Trophoblast cell (in vitro differentiated cells and primary cell): ENCODE measurements at regions not wholly inside any gene's neighbourhood (a gene's known extent, or its start where the extent isn't known, plus 50 kb on each side); places are given as distances from the start of the nearest gene placed in this dataset.
A peak's percentile ranks its signal among the peaks of the same experiment; 100 is the strongest.
"Not testable (repeated sequence)": the region's sequence is repeated elsewhere in the genome, so short reads cannot be mapped to it uniquely, and the experiment has no call there.

Source experiments
- DNase-seq, 2 donors: peaks; one replicate each; pipeline ENCODE4 v3.0.0-alpha.2; 2016
- H2AFZ ChIP-seq: 2 replicates; pipeline ENCODE4 v1.6.1; 2013; ENCODE audit warnings: low read length, moderate library complexity, mild to moderate bottlenecking; ENCODE audit not compliant: insufficient read depth, poor library complexity
- H2AK5ac ChIP-seq: 2 replicates; pipeline ENCODE4 v1.6.1; 2013; ENCODE audit warnings: mild to moderate bottlenecking, low read length
- H2BK120ac ChIP-seq: 2 replicates; pipeline ENCODE4 v1.6.1; 2013; ENCODE audit warnings: low read length, mild to moderate bottlenecking, moderate library complexity; ENCODE audit not compliant: insufficient read depth, poor library complexity
- H2BK12ac ChIP-seq: 2 replicates; pipeline ENCODE4 v1.6.1; 2013; ENCODE audit warnings: mild to moderate bottlenecking, low read length, moderate library complexity
- H2BK5ac ChIP-seq: 2 replicates; pipeline ENCODE4 v1.6.1; 2013; ENCODE audit warnings: low read length, low read depth, moderate library complexity, mild to moderate bottlenecking; ENCODE audit not compliant: poor library complexity
- H3K14ac ChIP-seq: 2 replicates; pipeline ENCODE4 v1.6.1; 2013; ENCODE audit warnings: mild to moderate bottlenecking, low read length
- H3K18ac ChIP-seq: 2 replicates; pipeline ENCODE4 v1.6.1; 2013; ENCODE audit warnings: mild to moderate bottlenecking, low read length
- H3K23ac ChIP-seq: 2 replicates; pipeline ENCODE4 v1.6.1; 2013; ENCODE audit warnings: low read length
- H3K27ac ChIP-seq: 2 replicates; pipeline ENCODE4 v1.5.1; 2013; ENCODE audit warnings: low read depth, mild to moderate bottlenecking, inconsistent platforms, low read length, moderate library complexity
- H3K27me3 ChIP-seq: 2 replicates; pipeline ENCODE4 v1.6.1; 2013; ENCODE audit warnings: inconsistent platforms, mild to moderate bottlenecking, low read length, moderate library complexity; ENCODE audit not compliant: insufficient read depth
- H3K36me3 ChIP-seq, 2 experiments: 1 replicate in 1 of 2; 2 replicates in 1 of 2; pipeline ENCODE4 v1.6.1; 2013; ENCODE audit warnings: low read length in 2 of 2, mild to moderate bottlenecking in 2 of 2, moderate library complexity in 1 of 2; ENCODE audit not compliant: insufficient read depth in 2 of 2, control insufficient read depth in 1 of 2
- H3K4ac ChIP-seq: 2 replicates; pipeline ENCODE4 v1.6.1; 2013; ENCODE audit warnings: low read depth, mild to moderate bottlenecking, low read length, moderate library complexity
- H3K4me1 ChIP-seq, 2 experiments: 1 replicate in 1 of 2; 2 replicates in 1 of 2; pipeline ENCODE4 v1.6.1; 2013; ENCODE audit warnings: low read length in 2 of 2, mild to moderate bottlenecking in 2 of 2, moderate library complexity in 1 of 2; ENCODE audit not compliant: insufficient read depth in 2 of 2, control insufficient read depth in 1 of 2
- H3K4me2 ChIP-seq: 2 replicates; pipeline ENCODE4 v1.6.1; 2013; ENCODE audit warnings: inconsistent platforms, mild to moderate bottlenecking, low read length, moderate library complexity
- H3K4me3 ChIP-seq: 2 replicates; pipeline ENCODE4 v1.5.1; 2013; ENCODE audit warnings: mild to moderate bottlenecking, low read depth, low read length, inconsistent platforms
- H3K79me1 ChIP-seq: one replicate; pipeline ENCODE4 v1.6.1; 2013; ENCODE audit warnings: low read length
- H3K79me2 ChIP-seq: 2 replicates; pipeline ENCODE4 v1.6.1; 2013; ENCODE audit warnings: low read length, mild to moderate bottlenecking; ENCODE audit not compliant: control insufficient read depth, insufficient read depth, poor library complexity
- H3K9ac ChIP-seq: 2 replicates; pipeline ENCODE4 v1.6.1; 2013; ENCODE audit warnings: mild to moderate bottlenecking, low read length
- H3K9me3 ChIP-seq: 2 replicates; pipeline ENCODE4 v1.6.1; 2013; ENCODE audit warnings: low read depth, mild to moderate bottlenecking, control low read depth, inconsistent platforms, low read length; ENCODE audit not compliant: insufficient read depth
- H4K12ac ChIP-seq: 2 replicates; pipeline ENCODE4 v1.6.1; 2013; ENCODE audit warnings: low read depth, mild to moderate bottlenecking, low read length, moderate library complexity
- H4K8ac ChIP-seq: 2 replicates; pipeline ENCODE4 v1.6.1; 2013; ENCODE audit warnings: low read depth, mild to moderate bottlenecking, low read length, moderate library complexity
- H4K91ac ChIP-seq: one replicate; pipeline ENCODE4 v1.6.1; 2013; ENCODE audit warnings: low read depth, mild to moderate bottlenecking, low read length, moderate library complexity
- WGBS: extraction: QIAGEN DNeasy Blood & Tissue Kit; methylation state at CpG from one replicate; pipeline ENCODE4 v1.1.7; 2013; ENCODE audit warnings: missing lambda C conversion rate; ENCODE audit not compliant: insufficient read length, insufficient coverage; ENCODE audit errors: extremely low coverage; 5-methylcytosine and 5-hydroxymethylcytosine counted together

GRCh38 chr21:5217933-5218332, 5303.4 kb upstream of the TPTE start:
- not testable (repeated sequence) for H3K27me3 ChIP-seq, DNase-seq, H2BK120ac ChIP-seq, H3K4me3 ChIP-seq, H2AFZ ChIP-seq, H3K36me3 ChIP-seq, H4K91ac ChIP-seq, H3K79me1 ChIP-seq, H3K4me2 ChIP-seq, H2AK5ac ChIP-seq, H4K12ac ChIP-seq, H3K79me2 ChIP-seq, H4K8ac ChIP-seq, H3K4ac ChIP-seq, H3K23ac ChIP-seq, H2BK12ac ChIP-seq, H3K14ac ChIP-seq, H3K4me1 ChIP-seq, H3K9ac ChIP-seq, H3K18ac ChIP-seq, H2BK5ac ChIP-seq, H3K27ac ChIP-seq
- peaks cover 11% of the 10 kb centered on the region for H3K9me3 ChIP-seq
- WGBS, result no CpG with 5 or more reads among the region's 4 CpGs

GRCh38 chr21:5219988-5220387, 5301.4 kb upstream of the TPTE start:
- not testable (repeated sequence) for H3K79me2 ChIP-seq, H3K23ac ChIP-seq, DNase-seq, H3K4me1 ChIP-seq, H2BK120ac ChIP-seq, H2AK5ac ChIP-seq, H2BK12ac ChIP-seq, H3K4ac ChIP-seq, H4K12ac ChIP-seq, H3K27me3 ChIP-seq, H3K79me1 ChIP-seq, H2AFZ ChIP-seq, H3K27ac ChIP-seq, H3K4me3 ChIP-seq, H3K14ac ChIP-seq, H3K18ac ChIP-seq, H3K9ac ChIP-seq, H4K8ac ChIP-seq, H3K36me3 ChIP-seq, H2BK5ac ChIP-seq, H4K91ac ChIP-seq, H3K4me2 ChIP-seq
- WGBS, result no CpG with 5 or more reads among the region's 5 CpGs
- H3K9me3 ChIP-seq, result peaks cover 17% of the 10 kb centered on the region

GRCh38 chr21:5220468-5220867, 5300.9 kb upstream of the TPTE start:
- not testable (repeated sequence) for H4K8ac ChIP-seq, H4K91ac ChIP-seq, H2BK120ac ChIP-seq, H3K36me3 ChIP-seq, H3K4me3 ChIP-seq, H2BK12ac ChIP-seq, H3K4me1 ChIP-seq, H3K18ac ChIP-seq, H3K27me3 ChIP-seq, H3K23ac ChIP-seq, H3K9ac ChIP-seq, H4K12ac ChIP-seq, H3K14ac ChIP-seq, H3K79me2 ChIP-seq, H3K4ac ChIP-seq, H2AFZ ChIP-seq, H3K4me2 ChIP-seq, H2AK5ac ChIP-seq, H2BK5ac ChIP-seq, H3K27ac ChIP-seq, H3K79me1 ChIP-seq
- peaks cover 19% of the 10 kb centered on the region for H3K9me3 ChIP-seq
- DNase-seq, result peak in 1 of 2 donors; percentile 29
- WGBS, result no CpG with 5 or more reads among the region's 6 CpGs

GRCh38 chr21:5221458-5222050, 5299.8 kb upstream of the TPTE start:
- not testable (repeated sequence) for H3K27me3 ChIP-seq, H2BK5ac ChIP-seq, H3K18ac ChIP-seq, H3K4me2 ChIP-seq, DNase-seq, H3K27ac ChIP-seq, H3K79me1 ChIP-seq, H3K4ac ChIP-seq, H2BK120ac ChIP-seq, H4K91ac ChIP-seq, H2BK12ac ChIP-seq, H4K8ac ChIP-seq, H3K4me1 ChIP-seq, H3K23ac ChIP-seq, H2AK5ac ChIP-seq, H4K12ac ChIP-seq, H3K36me3 ChIP-seq, H3K4me3 ChIP-seq, H3K79me2 ChIP-seq, H3K14ac ChIP-seq, H2AFZ ChIP-seq, H3K9ac ChIP-seq
- WGBS, result no CpG with 5 or more reads among the region's 4 CpGs
- H3K9me3 ChIP-seq, result peaks cover 19% of the 10 kb centered on the region
